CD4-positive, alpha-beta T cell (primary cell): ENCODE measurements at regions not wholly inside any gene's neighbourhood (a gene's known extent, or its start where the extent isn't known, plus 50 kb on each side); places are given as distances from the start of the nearest gene placed in this dataset.

Experiments used
- ATAC-seq: fragments of 200-7000 bp; cut with Tn5 transposase; one replicate; pipeline ENCODE4 v1.10.0; 2022; ENCODE audit warnings: mild to moderate bottlenecking; ENCODE audit not compliant: poor library complexity
- CTCF ChIA-PET: fragments of 350-600 bp; sonication (Branson Sonifier 250); formaldehyde crosslinking; loops from one replicate; lab custom pipeline; 2021; ENCODE audit warnings: antibody characterized with exemption, inconsistent platforms; lab: Charles Lee
- POLR2A ChIA-PET: fragments of 350-600 bp; sonication (Branson Sonifier 250); formaldehyde crosslinking; loops from one replicate; lab custom pipeline; 2021; ENCODE audit warnings: antibody characterized with exemption, inconsistent platforms; lab: Charles Lee
- DNase-seq, 14 experiments: peaks; one replicate each; pipeline ENCODE4 v3.0.0-alpha.2; 2013 to 2020; ENCODE audit warnings: mixed read lengths in 2 of 14
- H3K27ac ChIP-seq, 2 donors: one replicate each; pipeline versions ENCODE4 v1.5.1 to v1.7.0; 2013; ENCODE audit warnings: low read length in 2 of 2, low read depth in 1 of 2, mild to moderate bottlenecking in 1 of 2
- H3K27me3 ChIP-seq, 2 experiments: 1 replicate in 1 of 2; 2 replicates in 1 of 2; pipeline versions ENCODE4 v1.6.1 to v1.7.0; 2013; ENCODE audit warnings: low read length in 2 of 2, control low read depth in 1 of 2, mild to moderate bottlenecking in 1 of 2, moderate library complexity in 1 of 2; ENCODE audit not compliant: insufficient read depth in 2 of 2, control insufficient read depth in 1 of 2
- H3K36me3 ChIP-seq: one replicate; pipeline ENCODE4 v1.6.1; 2013; ENCODE audit warnings: low read length, control low read depth; ENCODE audit not compliant: insufficient read depth
- H3K4me1 ChIP-seq: one replicate; pipeline ENCODE4 v1.6.1; 2013; ENCODE audit warnings: low read length, control low read depth; ENCODE audit not compliant: insufficient read depth
- H3K4me3 ChIP-seq: one replicate; pipeline ENCODE4 v1.5.1; 2013; ENCODE audit warnings: mild to moderate bottlenecking, low read length, moderate library complexity
- H3K9me3 ChIP-seq, 2 experiments: 1 replicate in 1 of 2; 2 replicates in 1 of 2; pipeline versions ENCODE4 v1.6.1 to v1.7.0; 2013; ENCODE audit warnings: low read length in 2 of 2, mild to moderate bottlenecking in 2 of 2, control low read depth in 1 of 2, moderate library complexity in 1 of 2; ENCODE audit not compliant: control insufficient read depth in 1 of 2, insufficient read depth in 1 of 2
- H3K27ac Mint-ChIP-seq: one replicate; pipeline ENCODE4 v1.8.0; 2020; ENCODE audit warnings: mixed read lengths
- H3K27me3 Mint-ChIP-seq: one replicate; pipeline ENCODE4 v1.8.0; 2021; ENCODE audit warnings: mixed read lengths
- H3K36me3 Mint-ChIP-seq: one replicate; pipeline ENCODE4 v1.8.0; 2021; ENCODE audit warnings: low read depth, mixed read lengths
- H3K4me1 Mint-ChIP-seq: one replicate; pipeline ENCODE4 v1.8.0; 2021; ENCODE audit warnings: low read depth, mixed read lengths
- H3K4me3 Mint-ChIP-seq: one replicate; pipeline ENCODE4 v1.8.0; 2020; ENCODE audit warnings: mild to moderate bottlenecking, mixed read lengths
- H3K9me3 Mint-ChIP-seq: one replicate; pipeline ENCODE4 v1.8.0; 2020; ENCODE audit warnings: mixed read lengths
- CTCF ChIP-seq: fragments of 200-600 bp; IDR thresholded peaks from one replicate; pipeline ENCODE4 v1.8.0; 2022; ENCODE audit warnings: antibody characterized with exemption, mild to moderate bottlenecking
- intact Hi-C, 2 experiments: fragments of 100-400 bp; cut with DNase I in 1 of 2; cut with micrococcal nuclease in 1 of 2; formaldehyde crosslinking; loops; one replicate each; pipeline versions ENCODE4 v1.15.1 to v1.9.0; 2023 to 2025; cut with DNase I, micrococcal nuclease

GRCh38 chr2:177053716-177054115 is 158.9 kb upstream of the HNRNPA3 start:
- no peak for TF ChIP-seq CTCF
- intact Hi-C loops, result no loop called here
- Mint-ChIP-seq H3K27ac (no peak overlapping the region), H3K4me3 (no peak overlapping the region), H3K4me1 (no peaks in the 10 kb centered on the region), H3K9me3 (no peaks in the 10 kb centered on the region), H3K36me3 (no peaks in the 10 kb centered on the region), H3K27me3 (no peaks in the 10 kb centered on the region)
- ChIA-PET POLR2A (no interaction called here), CTCF (no interaction called here)
- H3K27ac ChIP-seq, result no peak overlapping the region
- H3K4me1 ChIP-seq, result no peaks in the 10 kb centered on the region
- DNase-seq, result no peak
- H3K9me3 ChIP-seq, result no peaks in the 10 kb centered on the region
- H3K4me3 ChIP-seq, result no peak overlapping the region
- ATAC-seq, result no peak
- no peaks in the 10 kb centered on the region for H3K36me3 ChIP-seq
- H3K27me3 ChIP-seq, result no peaks in the 10 kb centered on the region

GRCh38 chr2:177056481-177056929 is 156.1 kb upstream of the HNRNPA3 start:
- Mint-ChIP-seq H3K36me3 (no peaks in the 10 kb centered on the region), H3K4me1 (no peaks in the 10 kb centered on the region), H3K27ac (no peak overlapping the region), H3K9me3 (no peaks in the 10 kb centered on the region), H3K4me3 (no peak overlapping the region), H3K27me3 (peaks cover 7% of the 10 kb centered on the region)
- TF ChIP-seq CTCF, result no peak
- ATAC-seq (no peak), DNase-seq (no peak)
- POLR2A ChIA-PET, result no interaction called here
- CTCF ChIA-PET, result no interaction called here
- intact Hi-C loops, result no loop called here
- H3K36me3 ChIP-seq, result no peaks in the 10 kb centered on the region
- no peak overlapping the region for H3K4me3 ChIP-seq
- H3K27ac ChIP-seq, result no peak overlapping the region
- H3K4me1 ChIP-seq, result no peaks in the 10 kb centered on the region
- no peaks in the 10 kb centered on the region for H3K27me3 ChIP-seq
- H3K9me3 ChIP-seq, result no peaks in the 10 kb centered on the region

GRCh38 chr2:177058747-177059146 is 153.8 kb upstream of the HNRNPA3 start:
- no peak overlapping the region for H3K27ac ChIP-seq
- H3K36me3 ChIP-seq, result no peaks in the 10 kb centered on the region
- H3K4me3 Mint-ChIP-seq, result no peak overlapping the region
- no peak for DNase-seq
- no peaks in the 10 kb centered on the region for H3K27me3 ChIP-seq
- TF ChIP-seq CTCF, result no peak
- POLR2A ChIA-PET, result no interaction called here
- no peaks in the 10 kb centered on the region for H3K9me3 Mint-ChIP-seq
- no peaks in the 10 kb centered on the region for H3K9me3 ChIP-seq
- H3K4me3 ChIP-seq, result no peak overlapping the region
- intact Hi-C loops, result no loop called here
- H3K36me3 Mint-ChIP-seq, result no peaks in the 10 kb centered on the region
- peaks cover 12% of the 10 kb centered on the region for H3K27me3 Mint-ChIP-seq
- no peak for ATAC-seq
- no peaks in the 10 kb centered on the region for H3K4me1 Mint-ChIP-seq
- CTCF ChIA-PET, result no interaction called here
- no peak overlapping the region for H3K27ac Mint-ChIP-seq
- no peaks in the 10 kb centered on the region for H3K4me1 ChIP-seq
